UCSD-AML1 (cell line): ENCODE measurements at regions not wholly inside any gene's neighbourhood (a gene's known extent, or its start where the extent isn't known, plus 50 kb on each side); places are given as distances from the start of the nearest gene placed in this dataset.
"Not testable (repeated sequence)": the region's sequence is repeated elsewhere in the genome, so short reads cannot be mapped to it uniquely, and the experiment has no call there.

ENCODE experiments used
- DNase-seq: peaks from one replicate; lab custom pipeline; 2025; ENCODE audit not compliant: unreplicated experiment; lab: John Stamatoyannopoulos, UW

DNA sequence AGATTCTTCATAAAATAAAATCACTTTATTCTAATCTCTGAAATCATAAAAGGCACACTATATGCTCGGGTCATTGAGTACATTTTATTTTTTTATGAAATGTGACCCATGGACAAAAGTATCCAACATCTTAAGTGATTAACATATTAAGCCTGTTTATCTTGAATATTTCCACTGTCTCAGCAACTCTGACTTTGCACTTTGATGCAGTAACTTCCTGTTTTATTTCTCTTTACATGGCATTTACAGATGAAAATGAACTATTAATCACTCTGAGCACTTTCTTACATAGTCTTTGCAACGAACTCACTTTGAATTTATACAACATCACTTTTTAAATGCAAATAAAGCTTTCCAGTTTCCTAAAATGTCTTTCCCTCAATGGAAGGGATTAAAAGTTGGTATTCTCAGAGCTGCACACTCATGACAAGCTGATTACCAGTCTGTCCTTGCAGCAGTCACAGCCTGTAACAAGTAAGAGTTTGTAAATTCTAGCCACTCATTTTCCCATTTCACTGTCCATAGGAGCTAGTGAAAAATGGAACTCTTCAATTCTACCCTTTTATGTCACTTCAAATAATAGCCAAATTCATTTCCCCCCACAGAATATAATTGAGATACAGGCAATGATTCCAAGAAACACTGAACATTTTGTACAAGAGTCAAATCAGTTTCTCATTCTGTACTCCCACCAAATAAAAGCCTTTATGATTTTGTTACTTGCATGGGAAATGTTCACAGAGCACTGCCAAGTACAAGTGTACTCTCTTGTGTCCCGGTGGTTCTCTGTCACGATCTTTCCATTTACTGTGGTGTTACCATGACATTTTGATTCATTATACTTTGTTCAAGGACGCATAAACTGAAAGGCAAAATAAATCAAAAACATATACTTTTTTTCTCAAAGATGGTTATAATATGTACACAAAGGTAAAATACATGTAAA, 1968.9 kb downstream of the PCDH9 start:
- DNase-seq = no peak

DNA sequence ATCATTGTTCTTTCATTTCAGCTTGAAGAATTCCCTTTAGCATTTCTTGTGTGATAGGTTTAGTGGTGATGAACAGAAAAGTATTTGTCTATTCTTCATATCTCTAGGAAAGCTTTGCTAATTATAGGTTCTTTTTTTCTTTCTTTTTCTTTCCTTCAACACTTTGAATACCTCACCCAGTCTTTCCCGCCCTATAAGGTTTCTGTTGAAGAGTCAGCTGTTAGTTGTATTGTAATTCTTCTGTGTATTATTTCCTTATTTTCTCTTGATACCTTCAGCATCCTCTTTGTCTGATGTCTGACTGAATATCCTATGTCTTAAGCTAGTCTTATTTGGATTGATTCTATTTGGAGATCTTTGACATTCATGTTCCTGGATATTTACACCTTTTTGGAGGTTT, 1989.4 kb downstream of the PCDH9 start:
- DNase-seq = no peak

GRCh38 chr13:65236841-65237418, 1993.2 kb downstream of the PCDH9 start:
- no peak for DNase-seq

DNA sequence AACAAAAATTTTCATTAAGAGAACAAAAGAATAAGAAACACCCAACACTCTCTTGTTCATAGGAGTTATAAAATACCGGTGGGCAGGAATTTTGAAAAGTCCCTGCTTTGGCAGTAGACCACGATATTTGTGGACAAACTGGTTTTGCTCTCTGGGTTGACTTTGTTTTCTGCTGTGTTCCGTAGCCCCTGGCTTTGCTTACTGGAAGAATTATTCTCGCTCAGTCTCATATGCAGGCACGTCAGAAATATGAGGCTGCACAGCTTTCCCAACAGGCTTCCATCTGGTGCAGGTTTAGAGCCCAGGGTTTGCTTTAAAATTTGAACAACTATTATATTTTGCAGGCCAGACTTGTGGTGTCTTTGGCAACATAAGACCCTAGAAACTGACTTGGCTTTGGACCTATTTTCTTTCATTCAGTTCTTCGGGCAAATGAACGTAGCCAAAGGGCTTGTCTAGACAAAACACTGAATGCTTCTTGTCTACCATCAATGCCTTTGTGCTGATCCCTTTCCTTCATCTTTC, 2012.6 kb downstream of the PCDH9 start:
- no peak for DNase-seq

GRCh38 chr13:65202845-65203244, 2027.3 kb downstream of the PCDH9 start:
- peak; percentile 17 for DNase-seq

DNA sequence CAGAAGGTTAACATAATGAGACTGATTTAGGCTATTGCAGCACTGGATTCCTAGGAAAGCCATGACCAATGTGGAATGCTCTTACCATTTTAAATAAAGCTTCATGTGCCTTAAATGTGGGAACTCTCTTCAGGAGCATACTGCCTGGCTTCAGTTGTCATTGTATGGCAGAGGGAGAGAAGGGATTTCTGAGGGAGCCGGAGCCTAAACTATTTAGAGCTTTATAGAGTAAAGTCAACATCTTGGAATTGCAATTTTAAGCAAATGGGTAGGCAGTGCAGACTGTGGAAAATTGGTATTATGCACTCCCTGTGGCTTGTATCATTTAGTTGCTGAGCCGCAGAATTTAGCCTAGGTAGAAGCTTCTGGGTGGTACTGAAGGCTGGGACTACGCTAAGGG, 2041.4 kb downstream of the PCDH9 start:
- no peak for DNase-seq

DNA sequence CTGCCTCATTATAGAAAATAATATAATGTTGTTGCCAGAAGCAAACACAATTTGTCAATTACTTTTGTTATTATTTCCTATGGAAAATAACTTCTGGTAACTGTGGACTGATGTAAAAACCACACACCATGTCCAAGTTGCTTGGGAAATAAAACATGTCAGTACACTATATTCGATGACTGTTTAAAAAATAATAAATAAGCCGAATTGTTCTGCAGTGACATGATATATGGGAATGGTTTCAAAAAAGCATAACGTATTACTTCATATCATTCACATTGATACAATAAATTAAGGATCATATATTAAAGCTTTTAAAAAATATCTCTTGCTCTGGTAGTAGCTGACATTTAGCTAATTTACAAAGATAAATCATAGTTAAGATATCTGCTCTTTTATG, 2062.1 kb downstream of the PCDH9 start:
- no peak for DNase-seq

GRCh38 chr13:65166675-65167074, 2063.5 kb downstream of the PCDH9 start:
- no peak for DNase-seq

- DNase-seq = no peak
Observed at GRCh38 chr13:65159803-65160202, 2070.3 kb downstream of the PCDH9 start.

GRCh38 chr13:65155861-65156260, 2074.3 kb downstream of the PCDH9 start:
- DNase-seq = no peak

DNA sequence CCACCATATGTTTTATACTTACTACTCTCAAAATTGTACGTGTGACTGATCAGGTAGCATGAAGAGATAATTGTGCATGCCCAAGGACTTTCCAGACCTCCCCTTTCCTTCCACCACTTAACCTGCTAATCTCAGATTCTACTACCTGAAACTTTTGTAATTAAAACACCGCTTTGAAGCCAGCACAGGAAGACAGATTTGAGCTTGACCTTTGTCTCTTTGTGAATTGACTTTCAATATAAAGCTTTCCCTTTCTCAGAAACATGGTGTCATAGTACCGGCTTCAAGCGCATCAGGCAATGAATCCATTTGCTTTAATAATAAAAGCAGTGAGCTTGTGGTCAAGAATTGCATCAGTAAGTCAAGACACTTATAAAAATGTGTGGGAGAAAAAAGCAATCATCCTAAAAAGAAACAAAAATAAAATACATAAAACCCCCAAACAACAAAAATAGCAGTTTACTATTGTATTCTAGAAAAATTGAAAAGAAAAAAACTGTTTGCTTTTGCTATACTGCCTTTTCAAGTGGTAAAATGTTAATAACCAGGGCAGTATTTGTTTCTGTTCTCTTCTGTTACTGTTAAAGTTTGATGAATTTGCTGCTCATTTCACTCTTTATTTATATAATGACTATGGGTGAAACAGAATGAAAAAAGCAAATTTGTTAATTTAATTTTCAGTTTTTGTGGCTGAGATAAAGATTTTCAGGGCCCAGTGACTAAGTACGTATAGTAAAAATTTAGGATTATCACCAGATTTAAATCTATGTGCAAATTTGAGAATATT, 2075.3 kb downstream of the PCDH9 start:
- DNase-seq = no peak

DNA sequence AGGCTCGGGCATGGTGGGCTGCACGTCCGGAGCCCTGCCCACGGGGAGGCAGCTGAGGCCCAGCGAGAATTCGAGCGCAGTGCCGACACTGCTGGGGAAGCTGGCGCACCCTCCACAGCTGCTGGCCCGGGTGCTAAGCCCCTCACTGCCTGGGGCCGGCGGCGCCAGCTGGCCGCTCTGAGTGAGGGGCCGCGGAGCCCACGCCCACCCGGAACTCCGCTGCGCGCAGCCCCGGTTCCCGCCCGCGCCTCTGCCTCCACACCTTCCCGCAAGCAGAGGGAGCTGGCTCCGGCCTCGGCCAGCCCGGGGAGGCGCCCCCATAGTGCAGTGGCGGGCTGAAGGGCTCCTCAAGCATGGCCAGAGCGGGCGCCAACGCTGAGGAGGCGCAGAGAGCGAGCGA, 2080.4 kb downstream of the PCDH9 start:
- DNase-seq = peak; percentile 6

GRCh38 chr13:65143920-65144319, 2086.2 kb downstream of the PCDH9 start:
- DNase-seq = no peak

DNA sequence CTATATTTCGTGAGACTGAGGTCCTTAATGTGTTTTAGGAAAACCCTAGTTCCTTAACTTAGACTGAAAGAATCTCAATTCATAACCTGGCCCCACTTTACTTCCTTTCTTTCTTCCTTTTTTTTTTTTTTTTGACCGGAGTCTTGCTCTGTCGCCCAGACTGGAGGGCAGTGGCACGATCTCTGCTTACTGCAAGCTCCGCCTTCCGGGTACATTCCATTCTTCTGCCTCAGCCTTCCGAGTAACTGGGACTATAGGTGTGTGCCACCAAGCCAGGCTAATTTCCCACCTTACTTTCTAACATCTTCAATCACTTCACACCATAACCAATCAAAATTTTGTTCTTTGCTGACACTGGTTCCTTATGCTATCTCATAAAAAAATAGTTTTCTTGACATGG, 2097.0 kb downstream of the PCDH9 start:
- DNase-seq = no peak

DNA sequence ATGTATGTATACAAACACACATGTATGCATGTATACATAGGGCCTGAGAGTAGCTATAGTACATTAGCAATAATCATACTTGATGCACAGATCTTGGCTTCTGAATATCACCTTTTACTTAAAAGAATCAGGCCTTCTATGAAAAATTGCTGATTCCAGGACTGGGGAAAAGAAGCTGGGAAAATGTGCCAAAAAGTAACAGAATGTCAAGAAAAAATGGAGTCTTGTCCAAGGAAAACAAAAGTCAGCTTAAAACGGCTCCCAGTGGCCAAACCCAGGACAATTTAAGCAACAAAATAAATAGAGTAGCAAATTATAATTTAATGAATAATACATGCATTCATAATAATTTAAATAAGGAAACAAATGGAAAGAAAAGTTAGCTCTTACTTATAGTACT, 2104.9 kb downstream of the PCDH9 start:
- no peak for DNase-seq

GRCh38 chr13:65112531-65112941, 2117.6 kb downstream of the PCDH9 start:
- DNase-seq = no peak

DNA sequence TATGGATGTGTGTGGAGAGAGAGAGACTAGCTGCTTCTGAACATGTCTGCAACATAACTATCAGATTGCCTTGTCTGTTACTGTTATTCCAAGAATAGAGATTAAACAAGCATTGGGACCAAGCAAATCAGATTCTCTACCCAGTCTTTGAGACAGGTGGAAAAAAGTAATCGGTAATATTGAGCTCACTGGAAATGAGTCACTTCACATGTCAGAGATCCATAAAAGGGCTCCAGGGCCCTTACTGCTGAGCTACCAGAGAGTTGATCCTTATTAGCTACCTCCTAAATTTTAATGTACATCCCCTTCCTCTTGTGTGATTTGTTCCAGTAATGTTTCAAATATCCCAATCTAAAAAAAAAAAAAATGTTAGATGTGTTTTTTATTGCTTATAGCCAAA, 2118.0 kb downstream of the PCDH9 start:
- no peak for DNase-seq

- DNase-seq = no peak
Observed at GRCh38 chr13:65111223-65111622, 2118.9 kb downstream of the PCDH9 start.

- not testable (repeated sequence) for DNase-seq
Observed at GRCh38 chr13:65104436-65104835, 2125.7 kb downstream of the PCDH9 start.

GRCh38 chr13:65103351-65103750, 2126.8 kb downstream of the PCDH9 start:
- no peak for DNase-seq
